ENCODE measurements at regions not wholly inside any gene's neighbourhood (a gene's known extent, or its start where the extent isn't known, plus 50 kb on each side); places are given as distances from the start of the nearest gene placed in this dataset.

DNA sequence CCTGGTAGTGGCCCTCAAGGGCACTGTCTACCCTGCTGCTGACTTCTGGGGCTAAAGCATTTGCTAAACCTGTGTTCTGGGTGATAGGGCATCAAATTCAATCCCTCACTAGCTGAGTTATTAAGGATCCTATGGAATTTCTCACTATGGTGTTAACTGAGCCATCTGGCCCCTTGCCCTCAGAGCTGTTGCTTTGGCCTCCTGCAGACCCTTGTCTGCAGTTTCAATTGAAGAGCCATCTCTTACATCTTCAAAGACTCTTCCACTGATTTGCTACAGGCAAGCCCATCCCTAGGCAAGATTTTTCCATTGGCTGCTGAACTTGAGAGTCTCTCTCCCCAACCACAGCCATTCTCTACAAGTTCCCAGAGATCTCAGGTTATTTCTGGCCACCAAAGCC lies 418.2 kb downstream of the ZNF608 start (continued):
- no peak for TF ChIP-seq EZH2 (IDR thresholded peaks at IDR 0.05; ENCODE audit: low read depth, low read length, severe bottlenecking)
- TF ChIP-seq ZNF274 (IDR thresholded peaks at IDR 0.05; ENCODE audit: borderline replicate concordance, extremely low read depth, low read length): no peak
- no peak for TF ChIP-seq MAFK (IDR thresholded peaks at IDR 0.05; ENCODE audit: low read depth, low read length)

Data from H1 (cell line).